ENCODE measurements at regions not wholly inside any gene's neighbourhood (a gene's known extent, or its start where the extent isn't known, plus 50 kb on each side); places are given as distances from the start of the nearest gene placed in this dataset.

GRCh38 chr2:66753257-66753656 lies 318.3 kb downstream of the MEIS1 start:
- no peaks in the 10 kb centered on the region for H3K27me3 ChIP-seq (ENCODE audit: control insufficient read depth in 2 of 2, insufficient read depth in 2 of 2, low read length in 2 of 2)
- no peaks in the 10 kb centered on the region for H3K4me1 ChIP-seq (ENCODE audit: control insufficient read depth, extremely low read depth, insufficient read depth, low read length)
- H3K27ac ChIP-seq (ENCODE audit: insufficient read depth, low read depth, low read length): no peak overlapping the region
- no peaks in the 10 kb centered on the region for H4K20me1 ChIP-seq (replicated peaks; ENCODE audit: control insufficient read depth, extremely low read depth, insufficient read depth, low read length)
- FAIRE-seq: no peak
- no peaks in the 10 kb centered on the region for H3K79me2 ChIP-seq (ENCODE audit: control insufficient read depth, insufficient read depth, low read length)
- no TSS peak for BruUV-seq (replicated peaks)
- no peak overlapping the region for H3K9ac ChIP-seq (replicated peaks; ENCODE audit: extremely low read depth, insufficient read depth, low read length)
- H3K9me3 ChIP-seq (replicated peaks; ENCODE audit: control insufficient read depth, insufficient read depth, low read length): no peaks in the 10 kb centered on the region
- dilution Hi-C loops (cut with MboI; ENCODE audit: extremely low pct_ligation_motif_present, low sequenced_read_pairs): no loop called here
- no peak overlapping the region for H3K4me3 ChIP-seq (replicated peaks in 1 of 3; ENCODE audit: insufficient read depth in 1 of 3, low read depth in 1 of 3, low read length in 3 of 3)
- no peaks in the 10 kb centered on the region for H3K36me3 ChIP-seq (ENCODE audit: control insufficient read depth in 2 of 2, extremely low read depth in 1 of 2, insufficient read depth in 2 of 2, low read length in 2 of 2)
- H3K9me1 ChIP-seq (replicated peaks; ENCODE audit: control insufficient read depth, extremely low read depth, insufficient read depth, low read length): no peaks in the 10 kb centered on the region
- DNase-seq (ENCODE audit: low read depth, low spot score): no peak
- CTCF ChIA-PET: no interaction called here
- intact Hi-C loops (cut with micrococcal nuclease): loop anchor here (10.0 kb wide), 1 partner anchor 722 kb away; no protein-coding TSS in a partner anchor
- H2AFZ ChIP-seq (ENCODE audit: low read depth, low read length): no peak overlapping the region
- POLR2A ChIA-PET: no interaction called here
- H3K4me2 ChIP-seq (ENCODE audit: insufficient read depth, low read length): no peak overlapping the region
- TF ChIP-seq MYC (IDR thresholded peaks at IDR 0.05; ENCODE audit: low read depth, low read length) (no peak), MAX (IDR thresholded peaks at IDR 0.05; ENCODE audit: insufficient read depth, insufficient read length) (no peak), GATA2 (IDR thresholded peaks at IDR 0.05; ENCODE audit: insufficient read depth, insufficient read length, low read depth, low read length) (no peak), CTCF (IDR thresholded peaks at IDR 0.05; ENCODE audit: extremely low read depth in 1 of 2, insufficient read depth in 1 of 2, low read depth in 1 of 2, low read length in 2 of 2) (no peak), POLR2A (IDR thresholded peaks at IDR 0.05; ENCODE audit: low read depth, low read length) (no peak), EZH2 (IDR thresholded peaks at IDR 0.05; ENCODE audit: borderline replicate concordance, low read depth, low read length, severe bottlenecking) (no peak), FOS (IDR thresholded peaks at IDR 0.05; ENCODE audit: borderline replicate concordance, insufficient read depth, low read length) (no peak), POLR2AphosphoS5 (IDR thresholded peaks at IDR 0.05; ENCODE audit: insufficient read depth, low read depth, low read length) (no peak), JUN (IDR thresholded peaks at IDR 0.05; ENCODE audit: borderline replicate concordance, insufficient read depth, insufficient read length, low read depth) (no peak)

Data from endothelial cell of umbilical vein (primary cell).